Activated naive CD8-positive, alpha-beta T cell treated with anti-CD3 and anti-CD28 coated beads, Interleukin-2, amount 50 U/mL, for 24 hours (primary cell): ENCODE measurements at regions not wholly inside any gene's neighbourhood (a gene's known extent, or its start where the extent isn't known, plus 50 kb on each side); places are given as distances from the start of the nearest gene placed in this dataset.

ENCODE experiments used
- ATAC-seq: fragments of 150-1000 bp; cut with Tn5 transposase; one replicate; pipeline ENCODE4 v1.10.0; 2021
- DNase-seq: peaks from one replicate; pipeline ENCODE4 v3.0.0; 2021
- H3K27ac Mint-ChIP-seq: one replicate; pipeline ENCODE4 v1.8.0; 2021; ENCODE audit warnings: mild to moderate bottlenecking, mixed read lengths
- H3K27me3 Mint-ChIP-seq: one replicate; pipeline ENCODE4 v1.8.0; 2021; ENCODE audit warnings: mixed read lengths
- H3K36me3 Mint-ChIP-seq: one replicate; pipeline ENCODE4 v1.8.0; 2021; ENCODE audit warnings: low read depth, mixed read lengths
- H3K4me1 Mint-ChIP-seq: one replicate; pipeline ENCODE4 v1.8.0; 2021; ENCODE audit warnings: mixed read lengths
- H3K4me3 Mint-ChIP-seq: one replicate; pipeline ENCODE4 v1.8.0; 2021; ENCODE audit warnings: mild to moderate bottlenecking, moderate library complexity, mixed read lengths
- H3K9me3 Mint-ChIP-seq: one replicate; pipeline ENCODE4 v1.8.0; 2021; ENCODE audit warnings: mixed read lengths

DNA sequence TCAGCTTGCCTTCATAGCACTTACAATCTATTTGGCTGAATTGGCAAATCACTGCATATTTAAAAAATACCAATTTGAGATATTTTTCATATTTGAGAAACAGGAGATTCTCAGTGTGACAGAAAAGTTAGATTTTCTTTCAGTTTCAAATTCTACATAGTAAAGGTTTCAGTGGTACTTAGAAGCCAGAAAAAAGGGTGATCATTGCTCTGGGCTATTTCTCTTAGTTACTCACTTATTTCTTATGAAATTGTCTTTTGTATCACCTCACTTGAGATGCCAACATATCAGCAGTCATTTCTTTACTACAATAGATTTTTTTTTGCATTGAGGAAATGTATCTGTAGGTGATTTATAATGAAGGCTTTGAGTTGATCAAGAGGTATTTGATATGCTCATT, 478.2 kb downstream of the GATA3 start:
- no peak for ATAC-seq
- Mint-ChIP-seq H3K4me3 (no peak overlapping the region), H3K36me3 (no peaks in the 10 kb centered on the region), H3K4me1 (no peaks in the 10 kb centered on the region), H3K27ac (no peak overlapping the region), H3K9me3 (no peaks in the 10 kb centered on the region), H3K27me3 (peaks cover 11% of the 10 kb centered on the region)
- no peak for DNase-seq

GRCh38 chr10:8533462-8533861, 479.0 kb downstream of the GATA3 start:
- DNase-seq: no peak
- no peak for ATAC-seq
- no peak overlapping the region for H3K27ac Mint-ChIP-seq
- H3K27me3 Mint-ChIP-seq: peaks cover 14% of the 10 kb centered on the region
- H3K4me3 Mint-ChIP-seq: no peak overlapping the region
- H3K9me3 Mint-ChIP-seq: no peaks in the 10 kb centered on the region
- H3K36me3 Mint-ChIP-seq: no peaks in the 10 kb centered on the region
- H3K4me1 Mint-ChIP-seq: no peaks in the 10 kb centered on the region

DNA sequence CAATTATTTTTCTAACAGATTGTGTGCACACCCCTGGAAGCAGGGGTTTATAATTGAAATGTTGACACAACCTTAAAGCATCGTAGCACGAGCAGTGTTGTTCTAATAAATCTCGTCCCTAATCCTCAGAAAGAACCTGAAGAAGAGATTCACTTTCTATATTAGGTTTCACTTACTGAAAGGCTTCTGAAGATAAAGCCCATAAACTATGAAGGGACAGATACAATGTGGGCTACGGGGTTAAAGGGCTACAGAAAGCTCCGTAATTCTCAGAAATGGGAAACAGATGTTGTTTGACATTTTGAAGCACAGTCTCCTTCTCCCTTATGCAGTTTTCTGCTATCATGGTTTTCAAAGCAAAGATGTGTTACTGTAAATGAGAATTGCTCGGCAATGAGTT, 479.6 kb downstream of the GATA3 start:
- DNase-seq: no peak
- Mint-ChIP-seq H3K27ac (no peak overlapping the region), H3K27me3 (peaks cover 12% of the 10 kb centered on the region)

GRCh38 chr10:8534891-8535290, 480.4 kb downstream of the GATA3 start:
- ATAC-seq (no peak), DNase-seq (no peak)
- H3K27me3 Mint-ChIP-seq: peaks cover 14% of the 10 kb centered on the region
- no peak overlapping the region for H3K4me3 Mint-ChIP-seq
- H3K27ac Mint-ChIP-seq: no peak overlapping the region
- H3K9me3 Mint-ChIP-seq: peaks cover 8% of the 10 kb centered on the region
- H3K36me3 Mint-ChIP-seq: no peaks in the 10 kb centered on the region
- no peaks in the 10 kb centered on the region for H3K4me1 Mint-ChIP-seq

More for the DNA sequence above, 479.6 kb downstream of the GATA3 start:
- H3K4me1 Mint-ChIP-seq: no peaks in the 10 kb centered on the region
- H3K36me3 Mint-ChIP-seq: no peaks in the 10 kb centered on the region
- H3K9me3 Mint-ChIP-seq: no peaks in the 10 kb centered on the region
- ATAC-seq: no peak
- H3K4me3 Mint-ChIP-seq: no peak overlapping the region

- no peak for DNase-seq
- Mint-ChIP-seq H3K27ac (no peak overlapping the region), H3K4me3 (no peak overlapping the region), H3K36me3 (no peaks in the 10 kb centered on the region), H3K4me1 (peaks cover 2% of the 10 kb centered on the region), H3K9me3 (peaks cover 13% of the 10 kb centered on the region), H3K27me3 (peaks cover 14% of the 10 kb centered on the region)
- ATAC-seq: no peak
These were observed 484.6 kb downstream of the GATA3 start for GRCh38 chr10:8539056-8539455.

DNA sequence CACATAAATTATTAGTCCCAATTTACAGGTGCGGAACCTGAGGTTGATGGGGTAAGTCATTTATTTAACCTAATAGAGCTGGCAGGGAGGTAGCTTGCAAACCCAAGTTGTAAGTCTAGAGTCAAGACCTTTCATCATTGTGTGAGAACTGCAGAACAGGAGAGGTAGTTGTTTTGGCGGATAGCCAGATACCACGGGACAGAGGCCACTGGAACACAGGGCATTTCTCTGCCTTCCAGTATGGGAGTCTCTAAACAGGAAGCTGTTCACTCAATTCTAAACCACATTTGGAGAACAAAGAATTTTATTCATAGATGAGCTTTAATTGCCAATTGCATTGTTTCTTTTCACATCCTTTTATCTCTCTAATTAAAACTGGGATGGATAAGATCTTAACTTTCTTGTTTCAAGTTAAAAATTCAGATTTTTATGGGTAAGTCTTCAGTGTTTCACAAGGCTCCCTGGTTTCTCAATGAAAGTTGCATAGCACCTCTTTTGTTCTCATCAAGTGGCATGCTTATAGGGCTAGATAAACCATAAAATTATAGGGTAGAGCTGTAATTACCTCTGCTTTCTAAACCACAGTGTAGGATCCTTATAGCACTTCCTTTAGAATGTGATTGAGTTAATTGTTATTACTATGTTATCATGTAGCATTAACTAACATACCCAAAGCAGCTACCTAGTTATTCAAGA, 489.0 kb downstream of the GATA3 start:
- H3K9me3 Mint-ChIP-seq: peaks cover 23% of the 10 kb centered on the region
- H3K4me1 Mint-ChIP-seq: peaks cover 6% of the 10 kb centered on the region
- H3K27me3 Mint-ChIP-seq: peaks cover 1% of the 10 kb centered on the region

GRCh38 chr10:8544057-8544380, 489.5 kb downstream of the GATA3 start:
- Mint-ChIP-seq H3K4me1 (peaks cover 6% of the 10 kb centered on the region), H3K27me3 (peaks cover 5% of the 10 kb centered on the region), H3K4me3 (no peak overlapping the region), H3K36me3 (no peaks in the 10 kb centered on the region), H3K9me3 (peaks cover 28% of the 10 kb centered on the region), H3K27ac (no peak overlapping the region)
- no peak for ATAC-seq
- no peak for DNase-seq

More for the DNA sequence above, 489.0 kb downstream of the GATA3 start:
- no peak for DNase-seq
- Mint-ChIP-seq H3K27ac (no peak overlapping the region), H3K4me3 (no peak overlapping the region), H3K36me3 (no peaks in the 10 kb centered on the region)
- ATAC-seq: no peak

GRCh38 chr10:8544500-8544899, 490.0 kb downstream of the GATA3 start:
- H3K4me3 Mint-ChIP-seq: no peak overlapping the region
- H3K9me3 Mint-ChIP-seq: peaks cover 26% of the 10 kb centered on the region
- no peaks in the 10 kb centered on the region for H3K36me3 Mint-ChIP-seq
- DNase-seq (no peak), ATAC-seq (no peak)
- H3K4me1 Mint-ChIP-seq: peaks cover 6% of the 10 kb centered on the region
- H3K27ac Mint-ChIP-seq: no peak overlapping the region
- peaks cover 5% of the 10 kb centered on the region for H3K27me3 Mint-ChIP-seq

GRCh38 chr10:8554574-8554973, 500.1 kb downstream of the GATA3 start:
- no peaks in the 10 kb centered on the region for H3K4me1 Mint-ChIP-seq
- no peaks in the 10 kb centered on the region for H3K27me3 Mint-ChIP-seq

GRCh38 chr10:8556321-8556720, 501.8 kb downstream of the GATA3 start:
- Mint-ChIP-seq H3K27me3 (no peaks in the 10 kb centered on the region), H3K9me3 (no peaks in the 10 kb centered on the region), H3K27ac (no peak overlapping the region), H3K4me1 (no peaks in the 10 kb centered on the region), H3K36me3 (no peaks in the 10 kb centered on the region), H3K4me3 (no peak overlapping the region)
- ATAC-seq (no peak), DNase-seq (no peak)

More at GRCh38 chr10:8554574-8554973, 500.1 kb downstream of the GATA3 start:
- Mint-ChIP-seq H3K27ac (no peak overlapping the region), H3K4me3 (no peak overlapping the region), H3K9me3 (peaks cover 4% of the 10 kb centered on the region), H3K36me3 (no peaks in the 10 kb centered on the region)
- DNase-seq (no peak), ATAC-seq (no peak)

- Mint-ChIP-seq H3K36me3 (no peaks in the 10 kb centered on the region), H3K4me1 (peaks cover 5% of the 10 kb centered on the region), H3K4me3 (no peak overlapping the region), H3K27me3 (peaks cover 3% of the 10 kb centered on the region), H3K27ac (no peak overlapping the region), H3K9me3 (peaks cover 4% of the 10 kb centered on the region)
- no peak for ATAC-seq
- no peak for DNase-seq
These were observed 509.0 kb downstream of the GATA3 start for GRCh38 chr10:8563478-8563877.

- peaks cover 11% of the 10 kb centered on the region for H3K4me1 Mint-ChIP-seq
- no peaks in the 10 kb centered on the region for H3K36me3 Mint-ChIP-seq
- no peak overlapping the region for H3K27ac Mint-ChIP-seq
- peaks cover 4% of the 10 kb centered on the region for H3K9me3 Mint-ChIP-seq
- ATAC-seq: no peak
- H3K27me3 Mint-ChIP-seq: peaks cover 6% of the 10 kb centered on the region
- no peak for DNase-seq
- no peak overlapping the region for H3K4me3 Mint-ChIP-seq
These were observed 512.2 kb downstream of the GATA3 start for GRCh38 chr10:8566737-8567136.

- Mint-ChIP-seq H3K27ac (peak overlapping the region; percentile 11), H3K4me1 (peaks cover 11% of the 10 kb centered on the region), H3K36me3 (no peaks in the 10 kb centered on the region), H3K9me3 (peaks cover 4% of the 10 kb centered on the region), H3K27me3 (peaks cover 14% of the 10 kb centered on the region), H3K4me3 (no peak overlapping the region)
- DNase-seq: no peak
- ATAC-seq: peak; percentile 69
These were observed 513.9 kb downstream of the GATA3 start for GRCh38 chr10:8568401-8568800.

GRCh38 chr10:8575620-8576019, 521.1 kb downstream of the GATA3 start:
- Mint-ChIP-seq H3K4me3 (no peak overlapping the region), H3K4me1 (peaks cover 40% of the 10 kb centered on the region)
- ATAC-seq: no peak

GRCh38 chr10:8576281-8576680, 521.8 kb downstream of the GATA3 start:
- Mint-ChIP-seq H3K27ac (peak overlapping the region; percentile 24), H3K36me3 (peaks cover 2% of the 10 kb centered on the region), H3K4me3 (no peak overlapping the region), H3K4me1 (peaks cover 40% of the 10 kb centered on the region), H3K9me3 (peaks cover 5% of the 10 kb centered on the region), H3K27me3 (peaks cover 21% of the 10 kb centered on the region)
- DNase-seq (no peak), ATAC-seq (no peak)

More at GRCh38 chr10:8575620-8576019, 521.1 kb downstream of the GATA3 start:
- H3K36me3 Mint-ChIP-seq: peaks cover 2% of the 10 kb centered on the region
- no peak for DNase-seq
- H3K27me3 Mint-ChIP-seq: peaks cover 24% of the 10 kb centered on the region
- H3K9me3 Mint-ChIP-seq: peaks cover 5% of the 10 kb centered on the region
- peak overlapping the region; percentile 24 for H3K27ac Mint-ChIP-seq

GRCh38 chr10:8576911-8577310, 522.4 kb downstream of the GATA3 start:
- H3K9me3 Mint-ChIP-seq: peaks cover 5% of the 10 kb centered on the region
- H3K36me3 Mint-ChIP-seq: peaks cover 2% of the 10 kb centered on the region
- H3K4me1 Mint-ChIP-seq: peaks cover 42% of the 10 kb centered on the region
- peaks cover 21% of the 10 kb centered on the region for H3K27me3 Mint-ChIP-seq
- ATAC-seq (no peak), DNase-seq (no peak)
- peak overlapping the region; percentile 87 for H3K27ac Mint-ChIP-seq
- H3K4me3 Mint-ChIP-seq: no peak overlapping the region
